ACC112 (cell line): ENCODE measurements at regions not wholly inside any gene's neighbourhood (a gene's known extent, or its start where the extent isn't known, plus 50 kb on each side); places are given as distances from the start of the nearest gene placed in this dataset.
A peak's percentile ranks its signal among the peaks of the same experiment; 100 is the strongest.

Experiments
- H2AFZ ChIP-seq: fragments of 200-600 bp; sonication (generic); one replicate; pipeline ENCODE4 v1.6.0; 2017; ENCODE audit warnings: antibody characterized with exemption, low read length; ENCODE audit not compliant: unreplicated experiment
- H3K27ac ChIP-seq: fragments of 200-600 bp; sonication (generic); 2 replicates; pipeline ENCODE4 v1.5.1; 2014; ENCODE audit warnings: low read depth, mild to moderate bottlenecking, antibody characterized with exemption, low read length, moderate library complexity
- H3K27me3 ChIP-seq: fragments of 200-600 bp; sonication (generic); 2 replicates; pipeline ENCODE4 v1.6.1; 2014; ENCODE audit warnings: mild to moderate bottlenecking, antibody characterized with exemption, low read length, moderate library complexity, mixed read lengths; ENCODE audit not compliant: insufficient read depth
- H3K36me3 ChIP-seq: fragments of 200-600 bp; sonication (generic); 2 replicates; pipeline ENCODE4 v1.6.1; 2016; ENCODE audit warnings: mild to moderate bottlenecking, antibody characterized with exemption, low read length, moderate library complexity, mixed read lengths; ENCODE audit not compliant: insufficient read depth
- H3K4me1 ChIP-seq: fragments of 200-600 bp; sonication (generic); one replicate; pipeline ENCODE4 v1.6.1; 2016; ENCODE audit warnings: low read length, mixed read lengths; ENCODE audit not compliant: insufficient read depth, unreplicated experiment, control insufficient read depth
- H3K4me3 ChIP-seq: fragments of 200-600 bp; sonication (generic); 2 replicates; pipeline ENCODE4 v1.5.1; 2014; ENCODE audit warnings: mild to moderate bottlenecking, low read depth, low read length
- H3K79me2 ChIP-seq: fragments of 200-600 bp; sonication (generic); one replicate; pipeline ENCODE4 v1.6.0; 2016; ENCODE audit warnings: low read length; ENCODE audit not compliant: control insufficient read depth, unreplicated experiment, insufficient read depth

DNA sequence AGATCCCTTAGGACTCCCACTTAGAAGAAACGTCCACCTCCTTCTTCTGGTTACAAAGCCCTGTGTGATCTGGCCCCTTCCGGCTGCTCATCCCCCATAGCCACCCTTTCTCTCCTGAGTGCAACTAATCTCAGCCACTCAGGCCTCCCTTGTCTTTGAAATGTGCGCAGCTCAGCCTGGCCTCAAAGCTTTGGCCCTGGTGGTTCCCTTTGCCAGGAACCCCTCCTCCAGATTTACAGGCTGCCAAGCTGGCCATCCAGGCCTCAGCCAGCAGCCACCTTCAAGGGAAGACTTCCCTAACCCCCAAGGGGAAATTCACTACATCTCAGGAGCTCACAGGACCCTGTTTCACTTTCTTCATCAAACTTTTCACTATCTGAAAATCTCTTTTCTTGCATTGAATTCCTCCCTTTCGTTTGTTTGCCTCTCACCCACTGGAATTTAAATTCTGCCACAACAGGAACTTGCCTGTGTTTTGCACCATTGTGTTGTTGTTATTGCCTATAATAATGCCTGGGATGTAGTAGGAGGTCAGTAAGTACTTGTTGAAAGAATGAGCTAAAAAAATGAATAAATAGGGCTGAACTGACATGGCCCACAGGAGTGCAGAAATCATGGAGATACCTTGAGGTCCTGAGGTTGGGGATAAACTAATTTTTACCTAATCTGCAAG, 109.5 kb upstream of the PFN2 start:
- Histone ChIP-seq H3K27me3 (no peaks in the 10 kb centered on the region), H3K4me3 (no peak overlapping the region), H3K79me2 (no peaks in the 10 kb centered on the region), H3K4me1 (peaks cover 49% of the 10 kb centered on the region), H3K36me3 (peaks cover 4% of the 10 kb centered on the region; the same call in 1 of the 2 replicates), H2AFZ (peak overlapping the region; percentile 87), H3K27ac (peak overlapping the region; percentile 93)

GRCh38 chr3:150079029-150079739, 108.5 kb upstream of the PFN2 start:
- H3K4me1 ChIP-seq: peaks cover 49% of the 10 kb centered on the region

DNA sequence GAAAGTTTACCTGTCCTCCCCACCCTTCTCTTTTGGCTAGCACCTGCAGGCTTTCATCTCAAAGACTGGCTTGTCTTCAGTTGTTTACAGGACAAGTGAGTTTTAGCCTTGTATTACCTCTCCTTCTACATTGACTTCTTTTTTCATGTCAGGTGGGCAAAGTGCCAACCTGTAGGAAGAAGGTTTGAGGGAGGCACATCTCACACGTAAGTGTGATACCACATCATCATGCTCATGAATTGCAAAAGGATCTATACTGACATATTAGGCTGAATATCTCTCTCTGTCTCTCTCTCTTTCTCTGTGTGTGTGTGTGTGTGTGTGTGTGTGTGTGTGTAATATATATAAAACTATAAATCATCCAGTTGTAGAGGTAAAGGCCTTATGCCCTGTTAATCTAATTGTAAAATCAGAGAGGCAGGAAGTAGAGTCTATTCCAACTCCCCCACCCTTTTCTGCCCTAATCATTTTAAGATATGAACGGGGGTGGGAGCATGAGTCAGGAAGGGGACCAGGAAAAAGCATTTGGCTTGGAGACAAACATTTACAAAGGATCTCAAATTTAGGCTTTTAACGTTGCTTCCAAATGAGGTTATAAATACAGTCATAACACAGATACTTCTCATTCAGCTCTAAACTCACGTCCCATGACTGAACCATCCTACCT, 107.0 kb upstream of the PFN2 start:
- Histone ChIP-seq H3K27me3 (no peaks in the 10 kb centered on the region), H3K4me1 (peaks cover 53% of the 10 kb centered on the region), H3K36me3 (peaks cover 4% of the 10 kb centered on the region; the same call in 1 of the 2 replicates), H2AFZ (no peak overlapping the region), H3K27ac (peak overlapping the region; percentile 93), H3K79me2 (no peaks in the 10 kb centered on the region), H3K4me3 (no peak overlapping the region)

More at GRCh38 chr3:150079029-150079739, 108.5 kb upstream of the PFN2 start:
- peaks cover 4% of the 10 kb centered on the region; the same call in 1 of the 2 replicates for H3K36me3 ChIP-seq
- peak overlapping the region; percentile 93 for H3K27ac ChIP-seq
- H3K4me3 ChIP-seq: no peak overlapping the region
- no peaks in the 10 kb centered on the region for H3K79me2 ChIP-seq
- peak overlapping the region; percentile 87 for H2AFZ ChIP-seq
- H3K27me3 ChIP-seq: no peaks in the 10 kb centered on the region

- Histone ChIP-seq H3K36me3 (peaks cover 4% of the 10 kb centered on the region; the same call in 1 of the 2 replicates), H2AFZ (no peak overlapping the region), H3K27ac (no peak overlapping the region), H3K4me3 (no peak overlapping the region), H3K27me3 (no peaks in the 10 kb centered on the region), H3K4me1 (peaks cover 50% of the 10 kb centered on the region), H3K79me2 (no peaks in the 10 kb centered on the region)
Observed at GRCh38 chr3:150077107-150077506, 106.4 kb upstream of the PFN2 start.

DNA sequence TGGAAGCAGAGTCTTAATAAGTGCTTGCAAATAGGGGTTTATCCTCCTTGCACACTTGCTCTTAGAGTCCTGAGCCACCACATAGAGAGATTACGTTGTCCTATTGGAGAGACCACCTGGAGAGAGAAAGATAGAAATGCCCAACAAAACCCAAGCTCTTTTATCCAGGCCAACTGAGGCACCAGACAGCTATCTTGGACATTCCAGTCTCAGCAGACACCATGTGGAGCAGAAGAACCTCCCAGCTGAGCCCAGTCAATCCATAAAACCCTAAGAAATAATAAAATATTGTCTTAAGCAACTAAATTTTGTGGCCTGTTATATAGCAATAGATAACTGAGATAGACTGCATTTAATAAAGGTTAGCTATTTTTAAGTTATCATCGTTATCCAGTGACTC, 105.7 kb upstream of the PFN2 start:
- Histone ChIP-seq H3K4me1 (peaks cover 48% of the 10 kb centered on the region), H3K79me2 (no peaks in the 10 kb centered on the region), H3K36me3 (peaks cover 4% of the 10 kb centered on the region; the same call in 1 of the 2 replicates), H3K27ac (no peak overlapping the region), H2AFZ (no peak overlapping the region), H3K4me3 (no peak overlapping the region), H3K27me3 (no peaks in the 10 kb centered on the region)

- Histone ChIP-seq H3K27me3 (no peaks in the 10 kb centered on the region), H3K36me3 (peaks cover 4% of the 10 kb centered on the region; the same call in 1 of the 2 replicates), H3K4me3 (no peak overlapping the region), H3K27ac (no peak overlapping the region), H2AFZ (no peak overlapping the region), H3K79me2 (no peaks in the 10 kb centered on the region), H3K4me1 (peaks cover 38% of the 10 kb centered on the region)
Observed at GRCh38 chr3:150075417-150075865, 104.7 kb upstream of the PFN2 start.

- H3K4me1 ChIP-seq: peaks cover 32% of the 10 kb centered on the region
- H3K27me3 ChIP-seq: no peaks in the 10 kb centered on the region
- H3K79me2 ChIP-seq: no peaks in the 10 kb centered on the region
- no peak overlapping the region for H2AFZ ChIP-seq
- H3K27ac ChIP-seq: no peak overlapping the region
- 0 out of 2 replicates have a peak overlapping the region, but pooled peaks have one; percentile 13 for H3K4me3 ChIP-seq
- H3K36me3 ChIP-seq: peaks cover 4% of the 10 kb centered on the region; the same call in 1 of the 2 replicates
Observed at GRCh38 chr3:150074697-150075416, 104.2 kb upstream of the PFN2 start.

- 0 out of 2 replicates have a peak overlapping the region, but pooled peaks have one; percentile 13 for H3K4me3 ChIP-seq
- no peaks in the 10 kb centered on the region; the same call in 1 of the 2 replicates for H3K27me3 ChIP-seq
- H3K4me1 ChIP-seq: peaks cover 26% of the 10 kb centered on the region
- H3K79me2 ChIP-seq: no peaks in the 10 kb centered on the region
- no peak overlapping the region for H3K27ac ChIP-seq
- H2AFZ ChIP-seq: no peak overlapping the region
- peaks cover 4% of the 10 kb centered on the region; the same call in 1 of the 2 replicates for H3K36me3 ChIP-seq
Observed at GRCh38 chr3:150074277-150074676, 103.6 kb upstream of the PFN2 start.

DNA sequence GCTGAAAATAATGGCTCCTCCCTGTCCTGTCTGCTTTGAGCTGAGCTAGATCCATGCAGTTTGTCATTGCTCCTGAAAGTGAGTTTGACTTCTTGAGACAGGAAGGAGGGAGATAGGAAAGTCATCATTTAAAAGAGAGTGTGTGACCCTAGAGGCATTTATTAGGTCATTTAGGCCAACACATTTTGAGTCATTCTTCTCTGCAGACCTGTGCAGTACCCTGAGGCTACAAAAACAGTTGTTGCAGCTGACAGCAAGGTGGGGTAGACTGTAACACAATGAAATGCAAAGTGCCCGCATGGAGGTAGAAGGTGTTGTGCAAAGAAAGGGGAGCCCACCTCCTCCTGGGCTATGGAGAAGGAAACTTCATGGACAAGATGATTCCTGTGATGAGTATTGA, 102.8 kb upstream of the PFN2 start:
- Histone ChIP-seq H3K27ac (no peak overlapping the region), H3K27me3 (peaks cover 1% of the 10 kb centered on the region), H3K36me3 (peaks cover 4% of the 10 kb centered on the region; the same call in 1 of the 2 replicates), H3K4me1 (peaks cover 19% of the 10 kb centered on the region), H3K4me3 (no peak overlapping the region), H2AFZ (no peak overlapping the region), H3K79me2 (no peaks in the 10 kb centered on the region)

DNA sequence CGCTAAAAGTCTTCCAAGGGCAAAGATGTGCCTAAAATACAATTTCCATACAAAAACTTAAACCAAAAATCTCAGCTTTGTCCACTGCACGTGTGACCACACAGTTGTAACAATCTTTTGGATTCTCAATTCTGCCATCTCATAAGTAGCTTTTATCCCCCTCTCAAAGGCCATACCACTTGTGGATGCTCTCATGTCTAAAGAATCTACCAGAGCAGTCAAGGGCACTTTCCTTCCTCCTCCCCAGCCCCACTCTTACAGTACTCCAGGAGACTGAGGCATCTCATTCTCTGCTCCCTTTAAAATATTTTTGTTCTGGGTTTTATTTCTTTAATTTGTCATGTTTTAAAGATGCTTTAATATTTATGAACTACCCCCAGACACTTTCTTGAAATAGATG, 102.3 kb upstream of the PFN2 start:
- peaks cover 2% of the 10 kb centered on the region for H3K27me3 ChIP-seq
- no peak overlapping the region for H2AFZ ChIP-seq
- no peaks in the 10 kb centered on the region for H3K79me2 ChIP-seq
- no peak overlapping the region for H3K4me3 ChIP-seq
- H3K27ac ChIP-seq: no peak overlapping the region
- peaks cover 14% of the 10 kb centered on the region for H3K4me1 ChIP-seq
- peaks cover 4% of the 10 kb centered on the region; the same call in 1 of the 2 replicates for H3K36me3 ChIP-seq
